GOT3 (cell line): ENCODE measurements at regions not wholly inside any gene's neighbourhood (a gene's known extent, or its start where the extent isn't known, plus 50 kb on each side); places are given as distances from the start of the nearest gene placed in this dataset.

Experiments
- DNase-seq: peaks from one replicate; lab custom pipeline; 2025; ENCODE audit warnings: mixed read lengths; lab: John Stamatoyannopoulos, UW

DNA sequence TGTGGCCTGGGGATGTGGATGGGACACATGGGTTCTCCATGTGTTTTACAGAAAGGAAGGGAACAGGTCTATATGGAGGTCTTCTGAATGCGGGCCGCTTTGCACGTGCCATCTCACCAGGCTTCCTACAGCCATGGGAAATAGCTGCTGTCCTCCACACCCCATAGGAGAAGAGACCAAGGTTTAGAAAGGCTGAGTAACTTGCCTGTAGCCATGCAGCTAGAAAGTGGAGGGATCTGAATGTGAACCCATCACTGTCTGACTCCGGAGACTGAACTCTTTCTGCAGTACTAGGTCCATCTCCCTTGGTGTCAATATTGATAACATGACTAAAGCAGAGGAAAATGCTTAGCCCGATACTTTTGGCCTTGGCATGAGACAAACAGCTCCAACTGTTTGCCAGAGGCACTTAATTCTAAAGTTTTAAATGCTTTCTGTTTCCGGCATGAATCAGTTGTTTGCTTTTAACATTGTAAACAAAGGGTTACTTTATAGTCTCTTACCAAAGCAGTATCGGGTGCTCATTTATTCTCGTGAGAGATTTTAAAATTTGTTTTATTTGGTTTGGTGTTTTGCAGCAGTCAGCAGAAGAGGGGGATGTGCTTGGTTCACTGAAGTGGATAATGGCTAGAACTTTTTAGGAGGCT lies 64.8 kb upstream of the LOXL4 start:
- no peak for DNase-seq

DNA sequence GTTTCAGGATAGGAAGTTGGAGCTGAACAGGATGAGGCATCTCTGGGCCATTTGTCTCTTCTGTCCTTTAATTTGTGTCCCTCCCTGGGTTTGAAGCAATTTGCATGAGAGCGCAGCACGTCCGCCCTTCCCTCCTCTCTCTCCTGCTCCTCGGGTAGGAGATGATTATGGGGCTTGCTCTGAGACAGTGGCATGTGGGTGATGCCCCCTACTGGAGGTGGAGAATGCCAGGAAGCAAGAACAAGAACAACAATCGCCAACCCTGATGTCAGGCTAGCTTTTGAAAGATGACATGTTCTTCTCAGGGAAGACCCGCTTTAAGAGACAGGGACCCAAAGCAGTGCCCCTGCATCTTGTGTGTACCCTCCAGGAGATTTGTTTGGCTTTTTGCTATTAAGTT lies 63.9 kb upstream of the LOXL4 start:
- no peak for DNase-seq

DNA sequence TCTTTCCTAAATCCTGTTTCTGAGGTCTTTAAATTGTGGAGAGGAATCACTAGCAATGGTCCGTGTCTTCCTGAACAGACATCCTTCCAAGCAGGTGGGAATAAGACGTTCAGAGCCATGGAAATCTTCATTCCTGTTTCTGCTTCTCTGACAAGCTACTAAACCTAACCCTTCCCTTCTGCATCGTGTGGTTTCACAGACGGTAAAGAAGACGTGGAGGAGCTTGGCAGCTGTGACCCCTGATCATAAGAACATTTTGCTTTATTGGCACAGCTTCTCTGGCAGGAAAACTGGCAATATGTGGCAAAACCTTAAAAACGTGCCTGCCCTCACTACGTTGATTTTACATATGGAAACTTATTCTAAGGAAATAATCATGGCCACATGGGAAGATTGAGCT lies 63.0 kb upstream of the LOXL4 start:
- DNase-seq, result no peak

DNA sequence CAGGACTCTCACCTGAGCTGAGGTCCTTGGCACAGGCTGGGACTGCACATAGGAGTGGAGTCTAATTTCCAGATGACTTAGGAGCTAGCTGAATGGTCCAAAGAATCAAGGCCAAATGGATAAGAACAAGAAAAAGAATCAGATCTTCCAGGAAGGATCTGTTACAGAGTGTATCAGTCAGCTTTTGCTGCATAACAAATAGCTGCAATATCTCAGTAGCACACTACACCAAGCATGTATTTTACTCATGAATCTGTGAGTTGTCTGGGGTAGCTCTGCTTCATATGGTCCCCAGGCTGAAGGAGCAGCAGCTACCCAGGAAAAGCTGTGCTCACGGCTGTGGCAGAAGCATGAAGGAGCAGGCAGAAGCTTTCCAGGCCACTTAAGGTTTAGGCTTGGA lies 60.6 kb upstream of the LOXL4 start:
- DNase-seq, result no peak

DNA sequence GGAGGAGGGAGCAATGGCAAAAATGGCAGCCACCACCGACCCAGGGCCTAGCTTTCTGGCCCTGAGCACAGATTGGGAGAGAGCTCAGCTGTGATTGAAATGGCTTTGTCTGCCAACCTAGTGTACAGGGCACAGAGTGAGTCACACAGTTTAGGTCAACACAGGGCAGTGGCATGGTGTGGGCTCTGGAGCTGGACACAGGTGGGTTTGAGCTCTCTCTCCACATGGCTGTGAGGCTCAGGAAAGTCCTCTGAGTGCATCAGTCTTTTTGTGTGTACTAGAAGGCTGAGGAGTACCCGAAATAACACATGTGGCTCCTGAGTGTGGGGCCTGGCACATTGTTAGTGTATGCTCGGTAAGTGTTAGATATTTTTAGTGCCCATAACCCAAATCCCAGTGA lies 60.2 kb upstream of the LOXL4 start:
- DNase-seq, result no peak

DNA sequence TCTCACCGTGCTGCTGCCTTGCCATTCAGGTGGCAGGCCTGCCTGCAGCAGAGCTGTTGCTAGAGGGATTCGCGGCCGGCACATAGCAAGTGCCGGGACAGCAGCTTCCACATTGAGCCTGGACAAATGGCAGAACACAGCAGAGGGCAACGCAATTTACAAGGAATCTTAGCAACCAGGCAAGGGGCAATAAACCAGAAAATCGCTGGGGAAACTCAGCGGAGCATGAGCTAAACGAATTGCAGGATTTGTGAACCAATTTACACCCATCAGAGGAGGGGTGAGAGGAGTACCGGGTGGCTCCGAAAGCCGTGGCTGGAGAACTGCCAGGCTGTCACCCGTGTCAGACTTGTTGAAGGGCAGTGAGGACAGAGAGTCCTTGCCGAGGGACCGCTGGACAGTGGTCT lies 58.6 kb upstream of the LOXL4 start:
- no peak for DNase-seq

DNA sequence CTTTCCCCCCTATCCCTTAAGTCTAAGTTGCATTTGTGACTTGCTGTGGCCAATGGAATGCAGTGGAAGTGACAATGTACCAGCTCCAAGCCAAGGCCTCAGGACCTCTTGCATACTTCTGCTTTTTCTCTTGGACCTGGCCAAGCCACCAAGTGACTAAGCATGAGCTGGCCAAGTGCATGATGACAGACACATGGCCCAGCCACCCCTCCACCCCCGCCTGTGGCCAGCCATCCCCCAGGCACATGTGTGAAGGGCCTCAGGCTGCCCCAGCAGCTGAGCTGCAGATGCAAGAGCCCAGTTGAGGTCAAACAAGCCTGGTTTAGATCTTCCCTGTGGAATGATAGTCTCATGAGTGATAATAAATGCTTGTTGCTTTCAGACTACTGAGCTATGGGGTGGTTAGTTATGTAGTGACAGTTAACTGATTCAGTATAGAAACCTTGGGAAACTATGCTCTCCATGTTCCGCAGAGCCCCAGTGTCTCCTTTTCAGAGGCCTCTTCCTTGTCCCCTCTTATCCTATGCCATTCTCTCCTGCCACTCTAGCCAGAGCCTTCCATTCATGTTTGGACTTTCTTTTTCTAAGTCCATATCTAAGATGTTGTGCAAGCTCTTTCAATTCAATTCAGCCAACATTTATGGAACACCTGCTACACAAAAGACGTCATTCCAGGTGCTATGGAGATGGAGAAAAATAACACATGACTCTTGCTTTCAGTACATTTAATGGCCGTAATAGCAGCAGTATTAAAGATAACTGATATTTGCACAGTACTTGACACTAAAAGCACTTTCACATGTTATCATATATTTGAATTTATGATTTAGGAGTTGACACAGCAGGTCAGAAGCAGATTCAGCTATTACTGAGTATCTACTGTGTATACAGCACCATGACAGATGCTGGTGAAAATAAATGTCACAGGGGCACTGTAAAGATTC lies 55.5 kb upstream of the LOXL4 start:
- peak; percentile 58 for DNase-seq

DNA sequence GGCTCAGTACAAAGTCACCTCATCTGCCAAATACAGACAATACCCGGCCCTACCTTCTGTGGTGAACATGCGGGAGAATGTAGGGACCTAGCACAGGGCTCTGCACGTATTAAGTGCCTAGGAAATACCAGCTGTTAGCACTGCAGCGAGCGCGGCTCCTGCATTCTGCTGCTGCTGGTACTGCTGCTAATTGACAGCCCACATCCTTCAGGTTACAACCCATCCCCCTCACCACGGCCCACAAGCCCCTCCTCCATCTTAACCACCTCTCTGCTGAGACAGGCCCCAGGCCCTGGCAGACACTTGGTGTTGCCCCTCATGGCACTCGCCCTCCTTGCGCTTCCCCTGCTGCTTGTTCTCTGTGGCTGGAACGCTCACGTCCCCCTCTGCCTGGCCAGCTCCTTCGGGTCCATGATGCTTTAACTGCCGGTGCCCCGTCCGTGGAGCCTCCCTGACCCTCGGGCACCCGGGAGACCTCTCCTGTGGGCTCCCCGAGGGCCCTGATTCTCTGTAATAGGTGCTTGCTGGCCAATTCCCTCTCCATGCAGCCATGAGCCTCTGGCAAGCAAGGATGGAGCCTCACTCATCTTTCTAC lies 53.3 kb upstream of the LOXL4 start:
- DNase-seq, result no peak

DNA sequence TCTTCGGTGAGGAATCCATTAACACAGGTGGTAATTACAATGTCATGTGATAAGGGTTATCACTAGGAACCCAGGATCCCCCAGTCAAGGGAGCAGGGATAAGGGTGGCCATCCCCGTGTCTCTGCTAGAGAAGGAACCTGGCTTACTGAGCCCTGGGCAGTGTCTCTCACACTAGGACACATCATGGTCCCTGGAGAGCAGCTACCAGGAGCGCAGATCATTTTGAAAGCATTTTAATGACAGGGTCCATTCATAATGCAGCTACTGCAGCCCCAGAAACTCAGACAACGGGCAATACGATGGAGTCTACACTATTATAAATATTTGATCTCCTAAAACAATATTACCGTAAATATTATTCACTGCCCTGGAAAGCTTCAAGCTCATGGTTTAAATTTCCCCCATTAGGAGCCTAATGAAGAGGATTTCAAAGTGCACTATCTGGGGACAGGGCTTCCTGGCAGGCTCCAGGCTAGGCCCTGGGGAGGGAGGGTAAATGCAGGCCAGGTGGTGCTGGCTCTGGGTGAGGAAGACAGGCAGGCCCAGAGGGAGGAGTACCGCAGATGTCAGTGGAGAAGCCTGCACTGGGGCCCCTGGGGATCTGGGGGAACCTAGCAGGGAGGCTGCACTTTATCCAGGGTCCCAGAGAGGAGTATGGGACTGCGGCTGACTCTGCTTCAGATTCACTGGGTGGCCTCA lies 52.6 kb upstream of the LOXL4 start:
- no peak for DNase-seq

DNA sequence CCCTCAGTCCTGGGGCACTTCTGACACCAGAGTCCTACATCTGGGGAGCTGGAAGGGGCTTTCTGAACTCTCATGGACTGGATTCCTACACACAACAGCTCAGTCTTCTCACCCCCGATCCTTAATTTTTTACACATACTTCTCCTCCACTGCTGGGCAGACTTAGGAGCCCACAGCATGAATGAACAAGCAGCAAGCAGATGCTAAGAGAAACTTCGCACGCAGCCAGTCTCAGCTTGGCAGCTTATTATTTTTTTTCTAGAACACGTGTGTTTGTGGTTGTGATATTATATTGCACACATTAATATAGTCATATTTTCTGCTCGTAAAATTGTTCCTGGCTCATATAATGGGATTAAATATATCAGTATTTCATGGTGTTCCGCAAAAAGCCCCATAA lies 50.9 kb upstream of the LOXL4 start:
- DNase-seq, result no peak
